NAMALWA (cell line): ENCODE measurements at regions not wholly inside any gene's neighbourhood (a gene's known extent, or its start where the extent isn't known, plus 50 kb on each side); places are given as distances from the start of the nearest gene placed in this dataset.

Experiments used
- DNase-seq: peaks from one replicate; pipeline ENCODE4 v3.0.0-alpha.2; 2015; ENCODE audit warnings: low spot score

DNA sequence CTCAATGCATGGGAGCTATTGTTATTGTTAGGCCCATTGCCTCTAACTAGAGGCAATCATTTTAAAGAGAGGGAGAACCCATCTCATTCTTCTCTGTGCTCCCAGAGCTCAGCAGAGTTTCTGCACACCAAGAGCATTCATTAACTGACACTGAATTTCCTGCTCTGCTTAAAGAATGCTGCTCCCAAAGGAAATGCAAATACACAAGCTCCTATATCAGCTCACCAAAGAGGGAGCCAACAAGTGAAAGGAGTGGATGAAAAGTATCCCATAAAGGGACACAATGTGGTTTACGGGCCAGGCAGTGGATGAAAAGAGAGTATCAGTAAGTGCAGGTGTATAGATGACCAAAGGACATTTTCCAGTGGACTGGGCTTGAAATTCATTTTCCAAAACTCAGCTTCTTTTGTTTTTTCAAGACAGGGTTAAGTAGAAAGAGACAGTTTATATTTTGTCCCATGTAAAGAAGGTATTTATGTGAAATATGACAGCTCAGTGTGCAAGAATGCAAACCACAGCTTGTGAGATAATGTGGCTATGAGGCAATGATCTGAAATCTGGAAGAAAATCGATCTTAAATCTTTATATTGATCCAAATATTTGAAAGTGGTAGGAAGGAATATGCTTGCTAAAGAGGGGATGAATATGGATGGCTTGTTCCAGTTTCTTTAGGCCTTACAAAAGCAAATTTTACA lies 207.7 kb upstream of the CAMK1G start:
- DNase-seq: no peak

DNA sequence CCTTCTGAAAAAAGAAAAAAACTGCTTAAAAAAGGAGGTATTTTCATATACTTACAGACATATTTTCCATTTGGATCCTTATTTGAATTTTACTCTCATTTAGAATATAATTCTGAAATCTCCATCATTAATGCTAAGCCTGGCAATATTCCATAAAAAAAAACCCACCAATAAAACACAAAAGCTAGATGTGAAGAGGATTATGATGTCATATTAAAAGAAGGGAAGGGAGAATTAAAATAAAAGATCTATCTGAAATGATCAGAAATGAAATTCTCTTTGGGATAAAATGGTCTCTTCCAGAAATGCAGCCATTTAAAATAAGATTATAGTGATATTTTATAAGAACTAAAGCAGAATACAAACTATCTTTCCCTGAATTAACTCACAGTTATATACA lies 206.7 kb upstream of the CAMK1G start:
- DNase-seq: no peak

DNA sequence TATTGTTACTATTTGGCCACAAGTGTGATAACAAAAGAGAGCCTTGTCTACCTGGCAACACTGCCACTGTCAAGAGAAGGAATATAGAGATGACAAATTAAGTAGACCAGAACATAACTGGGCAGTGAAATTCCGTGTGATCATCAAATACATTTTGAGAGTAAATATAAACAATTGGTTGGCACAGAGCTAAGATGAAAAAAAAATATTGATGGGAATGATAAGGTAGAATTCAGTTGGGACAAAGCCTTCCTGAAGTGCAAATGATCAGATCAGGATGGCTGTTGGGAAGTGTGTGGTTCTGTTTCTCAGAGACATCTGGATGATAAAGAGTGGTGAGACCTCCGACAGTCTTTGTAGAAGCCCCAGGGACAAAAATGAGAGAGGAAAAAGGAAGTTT lies 205.5 kb upstream of the CAMK1G start:
- no peak for DNase-seq

DNA sequence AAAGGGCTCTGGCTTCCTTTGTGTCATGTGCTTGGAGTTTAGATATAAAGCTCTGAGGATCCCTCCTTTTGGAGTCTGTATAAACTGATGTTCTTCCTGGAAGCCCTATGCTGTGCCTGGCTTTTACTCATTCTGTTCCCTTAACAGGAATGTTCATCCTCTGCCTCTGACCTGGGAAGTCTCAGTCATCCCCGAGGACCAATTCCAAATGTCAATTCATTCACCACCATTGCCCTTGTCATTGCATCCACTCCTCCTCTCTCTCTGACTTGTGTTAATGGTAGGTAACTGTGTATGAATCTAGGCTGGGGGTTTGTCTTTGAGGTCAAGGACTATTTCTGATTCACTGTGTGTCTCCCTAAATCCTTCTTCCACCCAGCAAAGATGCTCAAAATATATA lies 204.2 kb upstream of the CAMK1G start:
- no peak for DNase-seq

- no peak for DNase-seq
Observed at GRCh38 chr1:209380420-209380819, 203.1 kb upstream of the CAMK1G start.

DNA sequence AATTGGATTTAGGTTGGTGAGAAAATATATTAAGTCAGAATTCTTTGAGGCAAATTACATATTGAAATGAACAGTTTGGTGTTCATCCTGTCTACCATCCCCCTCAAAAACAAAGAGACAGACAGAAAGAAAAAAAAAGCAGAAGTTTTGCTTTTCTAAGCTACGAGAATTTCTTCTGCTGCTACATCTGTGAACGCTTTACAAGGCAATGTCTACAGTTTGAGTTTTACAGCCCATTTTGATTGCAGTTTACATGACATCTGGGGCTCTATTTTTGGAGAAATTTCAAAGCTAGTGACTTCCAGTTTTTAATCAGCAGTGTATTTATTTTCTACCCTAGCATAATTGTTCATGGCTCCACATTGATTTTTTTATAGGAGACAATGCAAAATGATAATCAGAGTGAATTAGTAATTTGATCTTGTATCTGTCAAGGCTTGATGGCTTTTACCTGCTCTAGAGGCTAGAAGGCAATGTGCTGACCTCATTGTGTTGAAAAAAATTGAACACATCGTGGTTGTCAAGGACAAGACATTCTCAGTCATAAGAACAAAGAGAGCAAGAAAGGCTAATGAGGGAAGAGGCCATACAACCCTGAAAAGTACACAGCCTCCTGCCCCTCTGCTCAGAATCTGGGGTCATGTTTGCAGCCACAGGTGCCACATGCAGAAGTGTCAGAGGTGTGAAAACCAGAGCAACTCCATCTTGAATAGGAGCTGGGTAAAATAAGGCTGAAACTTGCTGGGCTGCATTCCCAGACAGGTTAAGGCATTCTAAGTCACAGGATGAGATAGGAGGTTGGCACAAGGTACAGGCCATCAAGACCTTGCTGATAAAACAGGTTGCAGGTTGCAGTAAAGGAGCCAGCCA lies 201.0 kb upstream of the CAMK1G start:
- DNase-seq: no peak

DNA sequence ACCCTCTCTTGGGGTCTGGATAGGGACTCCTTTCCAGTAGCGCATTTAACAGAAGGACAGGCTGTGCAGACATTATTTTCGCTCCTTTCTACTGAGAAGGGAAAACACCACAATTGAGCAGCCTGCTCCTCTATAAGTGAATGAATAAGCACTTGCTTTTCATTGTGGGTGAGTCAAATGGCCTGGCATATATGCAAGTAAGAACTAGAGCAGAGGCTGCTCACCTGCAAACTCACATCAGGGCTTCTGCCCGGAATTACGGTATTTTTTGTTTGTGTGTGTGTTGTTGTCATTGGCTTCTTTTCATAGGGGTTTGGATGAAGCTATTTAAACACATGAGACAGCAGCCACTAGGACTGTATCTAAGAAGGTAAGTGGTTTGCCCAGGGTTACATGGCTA lies 200.1 kb upstream of the CAMK1G start:
- DNase-seq: no peak

DNA sequence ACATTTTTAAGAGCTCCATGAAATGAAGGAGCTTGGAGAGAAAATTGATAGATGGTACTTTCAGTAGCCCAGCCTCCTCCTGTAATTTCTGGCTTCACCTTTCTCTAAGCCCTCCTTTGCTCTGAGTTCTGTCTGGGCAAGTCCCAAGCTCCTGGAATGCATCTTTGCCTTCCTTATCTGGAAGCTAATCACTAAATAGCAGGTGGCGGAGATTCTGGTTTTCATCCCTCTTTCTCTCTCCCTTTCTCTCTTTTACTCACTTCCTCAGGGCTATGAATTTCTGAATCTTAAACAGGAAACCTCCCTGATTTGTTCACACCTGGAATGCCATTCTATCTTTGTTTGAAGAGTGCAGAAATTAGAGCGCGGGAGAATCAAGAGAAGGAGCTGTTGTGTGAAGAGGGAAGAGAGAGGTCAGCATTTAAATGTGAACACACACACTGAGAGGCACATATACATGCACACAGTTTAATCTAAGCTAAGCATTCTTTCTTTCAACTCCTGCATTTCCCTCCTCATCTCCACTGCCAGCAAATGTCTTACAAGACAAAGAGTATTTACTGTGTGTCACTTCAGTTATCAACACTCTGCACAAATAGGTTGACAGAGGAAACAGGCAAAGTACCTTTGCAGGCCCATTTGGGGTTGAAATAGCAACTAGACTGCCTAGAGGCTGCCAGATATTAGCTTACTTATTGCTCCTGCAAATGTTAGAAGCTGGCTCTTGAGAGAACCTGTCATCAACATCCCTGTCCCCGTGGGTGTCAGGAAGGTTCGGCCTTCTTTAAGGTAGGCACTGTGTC lies 199.4 kb upstream of the CAMK1G start:
- no peak for DNase-seq

DNA sequence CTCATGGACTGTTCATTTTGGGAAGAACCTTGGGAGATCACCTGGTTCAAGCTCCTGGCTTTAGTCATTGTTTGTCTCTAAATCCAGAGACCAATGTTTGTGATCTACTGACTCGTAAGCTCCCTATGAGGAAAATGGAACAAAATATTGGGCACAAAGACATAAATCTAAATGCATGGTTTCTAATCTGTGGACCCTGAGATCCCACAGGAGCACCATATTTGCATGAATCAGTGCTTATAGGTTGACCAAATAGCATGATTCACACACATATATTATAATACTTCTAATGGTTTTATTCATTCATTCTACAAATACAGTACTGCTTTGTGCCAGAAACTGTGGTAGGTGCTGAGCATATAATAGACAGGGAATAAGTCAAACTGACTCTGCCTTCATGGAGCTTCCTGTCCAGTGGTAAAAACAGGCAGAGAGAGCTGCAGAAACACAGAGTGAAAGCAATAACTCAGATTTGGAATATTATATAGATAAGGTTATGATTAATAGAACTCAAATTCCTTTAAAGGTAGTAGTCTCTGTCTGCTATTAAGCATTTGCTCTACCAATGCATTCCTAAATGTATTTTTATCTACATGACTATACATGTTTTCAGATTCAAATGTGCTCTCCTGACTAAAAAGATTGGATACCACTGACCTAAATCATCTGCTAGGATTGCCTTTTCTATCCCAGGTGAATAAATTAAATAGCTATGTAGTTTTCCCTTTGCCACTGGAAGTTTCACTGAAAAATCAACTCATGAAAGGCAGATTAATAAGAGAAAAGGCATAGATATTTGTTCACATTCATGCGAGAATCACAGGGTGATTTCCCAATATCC lies 198.6 kb upstream of the CAMK1G start:
- no peak for DNase-seq

DNA sequence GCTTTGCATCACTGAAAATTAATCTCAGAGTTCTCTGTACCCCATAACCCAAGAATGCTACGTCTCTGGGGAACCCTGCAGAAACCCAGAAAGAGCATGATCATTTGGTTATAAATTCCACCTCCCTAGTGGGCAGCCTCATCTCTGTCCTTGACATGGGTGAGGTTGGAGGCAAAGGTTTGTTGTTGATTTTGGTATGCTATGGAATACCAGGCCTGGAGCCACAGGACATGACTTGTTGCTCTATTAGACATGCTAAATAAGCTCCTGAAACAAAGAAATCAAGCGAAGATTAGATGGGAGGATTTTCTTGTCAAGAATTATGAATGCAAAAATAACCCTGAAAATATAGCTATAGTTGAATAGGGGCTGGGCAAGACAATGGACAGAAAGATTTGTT lies 197.4 kb upstream of the CAMK1G start:
- DNase-seq: no peak

GRCh38 chr1:209387271-209387968 lies 196.1 kb upstream of the CAMK1G start:
- DNase-seq: no peak

DNA sequence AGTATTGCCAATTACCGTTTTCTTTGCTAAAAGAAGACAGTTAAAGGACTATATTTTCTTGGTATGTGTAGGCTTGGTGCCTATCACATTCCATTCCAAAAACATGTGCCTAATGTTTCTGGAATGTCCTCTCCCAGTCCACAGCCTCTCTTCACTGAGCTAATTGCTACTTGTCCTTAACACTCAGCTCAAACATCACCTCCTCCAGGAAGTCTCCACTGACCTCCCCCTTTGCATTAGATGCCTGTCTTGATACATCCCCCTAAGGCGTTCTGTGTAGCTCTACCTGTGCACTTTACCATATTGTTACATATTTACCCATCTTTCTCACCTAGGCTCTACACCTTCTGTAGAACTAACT lies 195.6 kb upstream of the CAMK1G start:
- DNase-seq: no peak

DNA sequence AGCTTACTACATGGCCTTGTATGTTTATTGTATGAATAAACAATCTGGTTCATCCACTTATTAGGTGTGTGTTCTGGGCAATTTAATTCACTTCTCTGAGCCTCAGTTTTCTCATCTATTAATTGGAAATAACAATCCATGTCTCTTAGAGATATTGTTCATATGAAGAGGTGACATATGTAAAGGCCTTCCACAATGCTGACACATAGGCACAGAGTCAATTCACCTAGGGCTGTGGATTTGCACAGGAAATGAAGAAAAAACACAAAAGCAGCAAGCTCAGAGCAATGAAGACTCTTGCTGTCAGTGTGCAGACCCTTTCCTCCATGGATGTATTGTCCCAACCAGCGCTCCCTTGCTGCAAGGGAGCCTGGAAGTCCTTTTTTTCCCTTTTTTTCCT lies 195.2 kb upstream of the CAMK1G start:
- no peak for DNase-seq

DNA sequence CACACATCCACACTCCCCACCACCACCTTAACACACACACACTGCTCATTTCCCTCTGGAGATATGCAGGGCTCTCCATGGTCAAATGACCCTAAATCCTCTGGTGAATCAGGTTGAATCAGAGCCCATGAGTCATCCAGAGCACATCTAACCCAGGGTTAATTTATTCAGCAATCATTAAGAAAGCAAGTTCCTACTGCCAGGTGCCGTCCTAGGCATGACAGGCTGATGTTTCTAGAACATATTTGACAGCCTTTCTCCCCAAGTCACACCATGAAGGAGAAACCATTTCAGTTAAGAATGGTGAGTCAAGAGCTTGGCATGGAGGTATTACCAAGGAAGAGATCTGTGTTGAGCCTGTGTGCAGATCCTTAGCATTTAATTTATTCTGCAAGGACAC lies 194.3 kb upstream of the CAMK1G start:
- no peak for DNase-seq

DNA sequence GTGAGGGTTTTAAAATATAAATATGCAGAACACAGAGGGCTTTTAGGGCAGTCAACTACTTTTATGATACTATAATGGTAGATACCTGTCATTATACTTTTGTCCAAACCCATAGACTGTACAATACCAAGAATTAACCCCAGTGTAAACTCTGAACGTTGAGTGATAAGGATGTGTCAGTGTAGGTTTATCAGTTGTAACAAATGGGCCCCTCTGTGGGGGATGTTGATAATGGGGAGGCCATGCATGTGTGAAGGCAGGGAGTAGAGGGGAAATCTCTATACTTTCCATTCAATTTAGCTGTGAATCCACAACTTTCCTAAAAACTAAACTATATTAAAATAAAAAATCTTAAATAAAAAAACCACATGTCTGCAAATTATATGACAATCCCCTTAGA lies 193.5 kb upstream of the CAMK1G start:
- no peak for DNase-seq

- no peak for DNase-seq
Observed at GRCh38 chr1:209390764-209391163, 192.8 kb upstream of the CAMK1G start.

DNA sequence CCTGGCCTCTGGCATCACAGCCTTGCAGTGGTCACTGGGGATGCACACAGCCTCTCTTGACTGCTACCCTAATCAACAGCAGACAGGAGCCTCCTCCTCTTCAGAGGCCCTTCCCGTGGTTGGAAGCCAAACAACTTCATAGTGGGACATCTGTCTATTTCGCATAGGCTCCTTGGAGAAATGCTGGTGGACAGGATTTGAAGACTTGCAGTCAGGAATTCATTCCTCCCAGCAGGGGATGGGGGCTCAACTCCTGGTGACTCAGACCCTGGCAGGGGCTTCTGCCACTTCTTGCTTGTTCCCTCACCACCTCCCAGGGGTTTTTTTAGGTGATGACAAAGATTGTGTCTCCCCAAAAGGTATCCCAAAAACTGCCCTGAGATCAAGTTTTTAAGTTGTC lies 191.7 kb upstream of the CAMK1G start:
- no peak for DNase-seq

DNA sequence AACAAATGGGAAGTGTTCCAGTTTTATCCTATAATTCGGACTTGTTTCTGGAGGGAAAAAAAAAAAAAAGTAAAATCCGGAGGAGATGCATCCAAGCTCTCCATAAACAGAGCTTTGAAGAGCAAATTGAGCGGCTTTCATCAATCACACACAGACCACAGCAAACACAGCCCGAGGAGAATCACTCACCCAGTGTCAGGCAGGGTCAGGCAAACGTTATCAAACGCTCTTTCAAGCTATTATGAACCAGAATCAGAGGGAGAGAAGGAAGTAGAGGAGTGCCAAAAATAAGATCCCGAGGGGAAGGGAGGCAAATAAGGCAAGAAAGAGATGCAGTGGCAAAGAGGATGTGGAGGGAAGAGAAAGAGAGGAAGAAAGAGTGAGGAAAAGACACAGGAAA lies 188.3 kb upstream of the CAMK1G start:
- no peak for DNase-seq

GRCh38 chr1:209397371-209397770 lies 186.1 kb upstream of the CAMK1G start:
- no peak for DNase-seq

- DNase-seq: no peak
Observed at GRCh38 chr1:209397910-209398309, 185.6 kb upstream of the CAMK1G start.

- DNase-seq: no peak
Observed at GRCh38 chr1:209398313-209398991, 185.1 kb upstream of the CAMK1G start.
